Ovary (tissue), 7 donors: ENCODE measurements at regions not wholly inside any gene's neighbourhood (a gene's known extent, or its start where the extent isn't known, plus 50 kb on each side); places are given as distances from the start of the nearest gene placed in this dataset.

Experiments used
- DNase-seq, 5 donors: peaks; one replicate each; pipeline ENCODE4 v3.0.0-alpha.2; 2019 to 2020
- H3K27ac ChIP-seq, 2 donors: fragments of 200-600 bp; one replicate each; pipeline versions ENCODE4 v1.5.1 to v1.8.0; 2019 to 2022
- H3K27me3 ChIP-seq: fragments of 200-600 bp; one replicate; pipeline ENCODE4 v1.8.0; 2022
- H3K36me3 ChIP-seq: fragments of 200-600 bp; sonication (generic); one replicate; pipeline ENCODE4 v1.5.1; 2019
- H3K4me1 ChIP-seq: one replicate; pipeline ENCODE4 v1.8.1; 2013; ENCODE audit warnings: mild to moderate bottlenecking, moderate library complexity; ENCODE audit not compliant: insufficient read depth
- H3K4me3 ChIP-seq: fragments of 200-600 bp; sonication (generic); one replicate; pipeline ENCODE4 v1.5.1; 2017
- H3K9me3 ChIP-seq, 2 donors: fragments of 200-600 bp in 1 of 2; sonication (generic) in 1 of 2; one replicate each; pipeline versions ENCODE4 v1.5.1 to v1.8.1; 2013 to 2019; ENCODE audit warnings: mild to moderate bottlenecking in 1 of 2, moderate library complexity in 1 of 2
- EP300 ChIP-seq: sonication (generic); formaldehyde crosslinking; IDR thresholded peaks from one replicate; pipeline ENCODE4 v1.6.1; 2017; ENCODE audit warnings: antibody characterized with exemption
- POLR2A ChIP-seq: fragments of 450-650 bp; IDR thresholded peaks from one replicate; pipeline ENCODE4 v1.6.1; 2017; ENCODE audit warnings: antibody characterized with exemption, mild to moderate bottlenecking, moderate library complexity
- WGBS, 3 donors: extraction: QIAGEN DNeasy Blood & Tissue Kit in 1 of 3; methylation state at CpG; one replicate each; pipeline versions ENCODE4 v1.1.5 to v1.1.7; 2013 to 2017; 5-methylcytosine and 5-hydroxymethylcytosine counted together
- intact Hi-C, 4 donors: fragments of 100-400 bp; cut with DNase I; formaldehyde crosslinking; loops; one replicate each; pipeline versions ENCODE4 v1.11.0 to v1.15.1; 2022 to 2023
- TF ChIP-seq, protein P1 (sequence below), 3 donors: fragments of 450-650 bp in 2 of 3; fragments of 200-600 bp in 1 of 3; IDR thresholded peaks; one replicate each; pipeline versions ENCODE4 v1.5.1 to v1.8.0; 2016 to 2022; ENCODE audit warnings: antibody characterized with exemption in 3 of 3, mild to moderate bottlenecking in 1 of 3
- donor health status: DM: no; HTN: no; CAD: no; lungs with moderate emphysema.
- donor health status: DM: no; HTN: no; CAD: no.
- donor health status: Bipolar disorder and iron deficiency.
- donor health status: DM: no; HTN: no; CAD: no.
- donor health status: DM: yes; HTN: yes; CAD: no.

DNA sequence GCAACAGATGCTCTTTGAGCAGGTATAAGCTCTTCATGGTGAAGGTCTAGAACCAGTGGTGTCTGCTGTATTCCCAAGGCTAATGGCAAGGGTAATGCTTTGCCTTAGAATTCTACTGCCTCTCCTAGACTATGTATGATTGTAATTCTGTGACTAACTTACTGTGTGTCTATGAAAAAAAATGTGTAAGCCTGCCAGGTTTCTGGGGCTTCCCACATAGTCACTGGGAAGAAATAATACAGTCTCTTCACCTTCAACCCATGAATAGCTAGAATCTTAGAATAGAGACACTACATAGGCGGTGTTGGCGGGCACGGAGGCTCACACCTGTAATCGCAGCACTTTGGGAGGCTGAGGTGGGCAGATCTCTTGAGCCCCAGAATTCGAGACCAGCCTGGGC is 84.1 kb downstream of the C11orf91 start:
- Histone ChIP-seq H3K27me3 (no peaks in the 10 kb centered on the region), H3K4me3 (no peak overlapping the region), H3K9me3 (no peaks in the 10 kb centered on the region), H3K4me1 (no peaks in the 10 kb centered on the region), H3K27ac (no peak overlapping the region), H3K36me3 (no peaks in the 10 kb centered on the region)
- no peak for DNase-seq
- intact Hi-C loops: no loop called here
- 89 to 94% (median 92%) methylated on average over 5 of the region's 5 CpGs for WGBS, 3 donors
- TF ChIP-seq EP300 (no peak), POLR2A (no peak)
- TF ChIP-seq, protein P1, sequence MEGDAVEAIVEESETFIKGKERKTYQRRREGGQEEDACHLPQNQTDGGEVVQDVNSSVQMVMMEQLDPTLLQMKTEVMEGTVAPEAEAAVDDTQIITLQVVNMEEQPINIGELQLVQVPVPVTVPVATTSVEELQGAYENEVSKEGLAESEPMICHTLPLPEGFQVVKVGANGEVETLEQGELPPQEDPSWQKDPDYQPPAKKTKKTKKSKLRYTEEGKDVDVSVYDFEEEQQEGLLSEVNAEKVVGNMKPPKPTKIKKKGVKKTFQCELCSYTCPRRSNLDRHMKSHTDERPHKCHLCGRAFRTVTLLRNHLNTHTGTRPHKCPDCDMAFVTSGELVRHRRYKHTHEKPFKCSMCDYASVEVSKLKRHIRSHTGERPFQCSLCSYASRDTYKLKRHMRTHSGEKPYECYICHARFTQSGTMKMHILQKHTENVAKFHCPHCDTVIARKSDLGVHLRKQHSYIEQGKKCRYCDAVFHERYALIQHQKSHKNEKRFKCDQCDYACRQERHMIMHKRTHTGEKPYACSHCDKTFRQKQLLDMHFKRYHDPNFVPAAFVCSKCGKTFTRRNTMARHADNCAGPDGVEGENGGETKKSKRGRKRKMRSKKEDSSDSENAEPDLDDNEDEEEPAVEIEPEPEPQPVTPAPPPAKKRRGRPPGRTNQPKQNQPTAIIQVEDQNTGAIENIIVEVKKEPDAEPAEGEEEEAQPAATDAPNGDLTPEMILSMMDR (IDR thresholded peaks at IDR 0.05): no peak

DNA sequence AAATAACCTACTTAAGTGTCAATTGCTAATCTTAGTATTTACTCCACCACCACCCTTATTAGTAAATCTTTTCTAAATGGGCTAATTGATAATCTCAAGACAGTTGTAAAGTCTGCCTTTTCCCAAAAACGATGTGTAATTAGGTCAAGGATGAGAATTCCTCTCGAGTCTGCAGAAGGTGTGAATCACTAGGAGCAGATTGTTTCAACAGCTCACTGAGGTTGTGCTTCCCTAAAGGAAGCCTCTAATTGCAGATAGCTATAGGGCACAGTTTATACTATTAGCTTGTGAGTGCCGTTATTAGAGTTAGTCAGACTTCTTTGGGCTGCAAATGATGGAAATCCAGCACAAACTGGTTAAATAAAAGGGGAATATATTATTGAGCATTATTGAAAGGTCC is 84.9 kb downstream of the C11orf91 start:
- H3K4me1 ChIP-seq: no peaks in the 10 kb centered on the region
- H3K4me3 ChIP-seq: no peak overlapping the region
- WGBS, 3 donors: 32 to 38% (median 37%) methylated on average over 3 of the region's 3 CpGs
- H3K36me3 ChIP-seq: no peaks in the 10 kb centered on the region
- TF ChIP-seq EP300 (no peak), POLR2A (no peak)
- TF ChIP-seq, protein P1 (IDR thresholded peaks at IDR 0.05): no peak
- no peaks in the 10 kb centered on the region for H3K27me3 ChIP-seq
- H3K9me3 ChIP-seq: no peaks in the 10 kb centered on the region
- intact Hi-C loops: no loop called here
- H3K27ac ChIP-seq: no peak overlapping the region
- DNase-seq: no peak

DNA sequence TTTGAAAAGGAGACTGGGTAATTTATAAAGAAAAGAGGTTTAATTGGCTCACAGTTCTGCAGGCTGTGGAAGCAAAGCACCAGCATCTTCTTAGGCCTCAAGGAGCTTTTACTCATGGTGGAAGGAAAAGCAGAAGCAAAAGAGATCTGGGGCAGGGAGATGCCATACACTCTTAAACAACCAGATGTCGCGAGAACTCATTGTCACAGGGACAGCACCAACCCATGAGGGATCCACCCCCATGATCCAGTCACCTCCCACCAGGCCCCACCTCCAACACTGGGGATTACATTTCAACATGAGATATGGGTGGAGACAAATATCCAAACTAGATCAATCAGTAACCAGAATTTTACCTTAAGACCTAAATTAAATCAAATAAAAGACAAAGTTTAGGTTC is 87.2 kb downstream of the C11orf91 start:
- no peak for DNase-seq
- Histone ChIP-seq H3K36me3 (no peaks in the 10 kb centered on the region), H3K4me1 (no peaks in the 10 kb centered on the region), H3K9me3 (no peaks in the 10 kb centered on the region), H3K27ac (no peak overlapping the region), H3K4me3 (no peak overlapping the region), H3K27me3 (no peaks in the 10 kb centered on the region)
- TF ChIP-seq EP300: no peak
- no peak for TF ChIP-seq POLR2A
- TF ChIP-seq, protein P1 (IDR thresholded peaks at IDR 0.05): no peak
- intact Hi-C loops: no loop called here
- 78 to 92% (median 90%) methylated on average over 2 of the region's 2 CpGs for WGBS, 3 donors

DNA sequence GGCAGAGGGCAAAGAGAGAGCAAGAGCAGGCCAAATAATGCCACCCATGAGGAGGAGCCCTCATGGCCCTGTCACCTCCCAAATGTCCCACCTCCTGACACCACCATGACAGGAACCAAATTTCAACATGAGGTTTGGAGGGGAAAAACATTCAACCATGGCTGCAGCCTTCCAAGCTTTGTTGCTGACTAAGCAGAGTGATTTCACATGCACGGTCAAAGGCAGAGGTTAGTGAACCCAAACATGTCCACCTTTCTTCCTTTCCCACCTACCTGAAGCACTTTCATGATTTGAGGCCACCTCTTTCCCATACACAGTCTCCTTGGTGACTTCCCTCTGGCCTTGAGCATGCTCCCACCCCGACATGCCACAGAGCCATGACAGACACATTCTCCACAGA is 89.7 kb downstream of the C11orf91 start:
- no peak overlapping the region for H3K4me3 ChIP-seq
- WGBS, 3 donors: 60 to 68% (median 63%) methylated on average over 2 of the region's 2 CpGs
- no peak for DNase-seq
- H3K27me3 ChIP-seq: no peaks in the 10 kb centered on the region
- no peaks in the 10 kb centered on the region for H3K4me1 ChIP-seq
- TF ChIP-seq, protein P1 (IDR thresholded peaks at IDR 0.05): no peak
- no peak for TF ChIP-seq EP300
- TF ChIP-seq POLR2A: no peak
- no peaks in the 10 kb centered on the region for H3K36me3 ChIP-seq
- no peak overlapping the region for H3K27ac ChIP-seq
- H3K9me3 ChIP-seq: no peaks in the 10 kb centered on the region
- intact Hi-C loops: no loop called here

DNA sequence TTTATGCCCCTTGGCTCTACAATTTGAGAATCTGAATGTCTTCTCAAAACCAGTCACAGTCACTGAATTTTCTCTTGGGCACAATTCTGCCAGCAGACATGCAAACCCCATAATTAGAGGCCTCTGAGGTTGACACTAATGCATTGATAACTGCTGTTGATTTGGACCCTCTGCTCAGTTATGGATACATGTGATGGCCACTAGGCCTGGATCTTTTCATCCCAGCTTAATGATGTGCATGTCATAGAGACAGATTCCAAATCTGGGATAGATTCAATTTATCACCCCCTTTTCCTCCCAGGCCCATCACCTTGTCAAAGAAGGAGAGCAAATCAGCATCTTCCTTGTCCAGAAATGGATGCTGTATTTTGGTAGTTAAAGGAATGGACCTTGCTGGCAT is 92.2 kb downstream of the C11orf91 start:
- Histone ChIP-seq H3K9me3 (no peaks in the 10 kb centered on the region), H3K27ac (no peak overlapping the region), H3K27me3 (no peaks in the 10 kb centered on the region), H3K36me3 (no peaks in the 10 kb centered on the region), H3K4me3 (no peak overlapping the region), H3K4me1 (no peaks in the 10 kb centered on the region)
- no peak for DNase-seq
- TF ChIP-seq POLR2A: no peak
- TF ChIP-seq, protein P1 (IDR thresholded peaks at IDR 0.05): no peak
- no peak for TF ChIP-seq EP300
- intact Hi-C loops: no loop called here
